HFF-Myc (cell line): ENCODE measurements at regions not wholly inside any gene's neighbourhood (a gene's known extent, or its start where the extent isn't known, plus 50 kb on each side); places are given as distances from the start of the nearest gene placed in this dataset.

Experiments
- DNase-seq: peaks from one replicate; pipeline ENCODE4 v3.0.0-alpha.2; 2011; ENCODE audit warnings: low read depth; ENCODE audit errors: extremely low read depth
- H3K4me3 ChIP-seq: replicated peaks from 2 replicates; pipeline ENCODE4 v1.5.1; 2011; ENCODE audit warnings: low read depth, mild to moderate bottlenecking, control low read depth, low read length
- TF ChIP-seq, protein P1 (sequence below): IDR thresholded peaks from 2 replicates; pipeline ENCODE4 v1.5.1; 2012; ENCODE audit warnings: mild to moderate bottlenecking, low read depth, low read length, control low read depth; ENCODE audit errors: missing control alignments

DNA sequence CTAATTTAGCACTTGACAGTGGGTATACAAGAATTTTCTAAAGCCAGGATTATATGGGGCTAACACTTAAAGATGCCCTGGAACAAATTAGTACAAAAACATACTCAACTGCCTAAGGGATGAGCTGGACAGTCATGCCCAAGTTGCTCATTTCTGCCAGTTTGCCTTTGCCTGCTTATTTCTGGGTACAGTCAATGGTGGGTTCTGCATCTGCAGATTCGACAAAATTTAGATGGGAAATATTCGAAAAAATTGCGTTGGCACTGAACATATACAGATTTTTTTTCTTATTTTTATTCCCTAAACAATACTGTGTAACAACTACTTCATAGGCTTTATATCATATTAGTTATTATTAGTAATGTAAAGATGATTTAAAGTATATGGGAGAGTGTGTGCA, 591.9 kb downstream of the EPM2A start:
- no peak for DNase-seq
- H3K4me3 ChIP-seq = no peak overlapping the region
- TF ChIP-seq, protein P1, sequence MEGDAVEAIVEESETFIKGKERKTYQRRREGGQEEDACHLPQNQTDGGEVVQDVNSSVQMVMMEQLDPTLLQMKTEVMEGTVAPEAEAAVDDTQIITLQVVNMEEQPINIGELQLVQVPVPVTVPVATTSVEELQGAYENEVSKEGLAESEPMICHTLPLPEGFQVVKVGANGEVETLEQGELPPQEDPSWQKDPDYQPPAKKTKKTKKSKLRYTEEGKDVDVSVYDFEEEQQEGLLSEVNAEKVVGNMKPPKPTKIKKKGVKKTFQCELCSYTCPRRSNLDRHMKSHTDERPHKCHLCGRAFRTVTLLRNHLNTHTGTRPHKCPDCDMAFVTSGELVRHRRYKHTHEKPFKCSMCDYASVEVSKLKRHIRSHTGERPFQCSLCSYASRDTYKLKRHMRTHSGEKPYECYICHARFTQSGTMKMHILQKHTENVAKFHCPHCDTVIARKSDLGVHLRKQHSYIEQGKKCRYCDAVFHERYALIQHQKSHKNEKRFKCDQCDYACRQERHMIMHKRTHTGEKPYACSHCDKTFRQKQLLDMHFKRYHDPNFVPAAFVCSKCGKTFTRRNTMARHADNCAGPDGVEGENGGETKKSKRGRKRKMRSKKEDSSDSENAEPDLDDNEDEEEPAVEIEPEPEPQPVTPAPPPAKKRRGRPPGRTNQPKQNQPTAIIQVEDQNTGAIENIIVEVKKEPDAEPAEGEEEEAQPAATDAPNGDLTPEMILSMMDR = no peak

DNA sequence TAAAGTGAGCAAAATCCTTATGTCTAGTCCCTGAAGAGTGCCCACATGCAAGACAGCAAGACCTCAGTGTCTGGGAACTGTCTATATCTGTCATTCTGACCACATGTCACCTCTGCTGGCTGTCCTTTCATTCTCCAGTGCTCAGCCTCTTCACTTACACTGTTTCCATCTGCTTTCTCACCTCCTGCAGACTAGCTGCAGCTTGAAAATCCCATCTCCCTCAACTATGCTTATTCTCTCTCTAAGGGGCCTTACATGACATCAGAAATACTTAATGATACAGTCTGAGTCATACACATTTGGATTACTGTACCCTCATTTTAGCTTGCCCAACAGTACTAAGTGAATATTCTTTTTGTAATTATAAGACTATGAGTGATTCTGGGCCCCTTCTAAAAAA, 587.8 kb downstream of the EPM2A start:
- TF ChIP-seq, protein P1 = no peak
- DNase-seq = no peak

DNA sequence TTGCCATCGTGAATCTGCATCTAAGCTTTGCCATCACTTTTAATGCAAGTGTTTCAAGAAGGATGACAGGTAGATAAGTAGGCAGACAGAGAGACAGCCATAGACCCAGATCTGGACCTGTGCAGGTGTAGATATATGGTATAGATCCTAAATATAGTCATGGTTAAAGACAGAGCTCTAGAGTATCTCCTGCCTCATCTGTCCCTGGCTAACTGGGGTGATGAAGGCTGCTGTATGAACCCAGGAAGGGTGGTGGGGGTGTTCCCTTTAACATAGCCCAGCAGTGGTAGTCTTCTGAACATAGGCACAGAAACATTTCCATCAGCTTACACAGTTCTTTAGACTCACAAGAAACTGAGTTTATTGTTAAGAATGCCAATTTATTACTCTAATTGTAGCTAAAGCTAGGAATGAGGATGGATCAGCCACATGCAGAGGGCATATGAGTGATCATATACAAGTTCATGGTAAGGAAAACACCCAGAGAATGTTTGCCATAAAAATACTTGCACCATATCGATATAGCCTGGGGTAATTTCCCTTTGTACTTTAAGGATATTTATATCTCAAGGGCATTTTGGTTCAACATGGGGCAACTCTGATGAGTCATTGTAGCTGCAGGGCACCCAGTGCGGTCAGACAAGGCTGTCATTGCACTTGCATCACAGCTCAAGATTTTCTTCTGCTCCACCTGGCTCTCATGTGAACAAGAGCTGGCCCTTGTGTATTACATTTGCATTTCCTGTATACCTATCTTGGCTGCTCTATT, 587.2 kb downstream of the EPM2A start:
- H3K4me3 ChIP-seq = no peak overlapping the region
- peak; percentile 42 for DNase-seq
- TF ChIP-seq, protein P1 = no peak

More for the DNA sequence above, 587.8 kb downstream of the EPM2A start:
- no peak overlapping the region for H3K4me3 ChIP-seq

DNA sequence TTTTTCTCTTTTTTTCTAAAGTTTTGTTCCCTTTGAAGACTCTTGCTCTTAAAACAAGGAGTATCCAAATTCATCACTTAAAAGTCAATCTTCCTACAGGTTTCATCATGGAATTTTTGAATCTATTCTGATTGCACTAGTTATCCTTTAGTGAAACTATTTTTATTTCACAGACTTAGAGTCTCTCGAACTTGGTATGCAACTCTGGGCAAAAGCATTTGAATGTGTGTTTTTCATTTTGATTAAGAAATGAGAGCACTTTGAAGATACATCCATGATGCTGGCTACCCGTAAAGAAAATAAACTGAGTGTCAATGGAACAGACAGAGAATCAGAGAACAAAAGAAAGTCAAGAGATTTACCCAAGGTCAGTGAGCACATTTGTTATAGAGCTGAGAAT, 586.5 kb downstream of the EPM2A start:
- H3K4me3 ChIP-seq = no peak overlapping the region
- no peak for DNase-seq
- TF ChIP-seq, protein P1 = no peak

DNA sequence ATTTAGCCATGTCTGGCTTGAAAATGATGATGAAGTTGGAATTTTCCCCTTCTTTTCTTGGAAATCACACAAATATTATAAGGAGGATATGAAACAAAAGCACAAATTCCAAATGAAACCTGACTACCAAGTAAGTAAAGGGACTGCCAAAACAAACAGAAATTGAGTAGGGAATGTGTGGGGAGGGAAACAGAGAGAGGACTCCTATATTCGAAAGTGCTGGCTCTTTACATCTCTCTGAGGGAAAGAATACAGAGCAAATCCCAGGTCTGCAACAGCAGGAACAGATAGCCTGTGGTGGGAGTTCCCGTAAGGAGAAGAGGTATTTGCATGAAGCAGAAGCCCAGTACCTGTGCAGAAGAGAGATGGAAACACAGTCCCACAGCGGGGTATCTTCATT, 583.7 kb downstream of the EPM2A start:
- no peak for DNase-seq
- H3K4me3 ChIP-seq = no peak overlapping the region
- TF ChIP-seq, protein P1 = no peak

DNA sequence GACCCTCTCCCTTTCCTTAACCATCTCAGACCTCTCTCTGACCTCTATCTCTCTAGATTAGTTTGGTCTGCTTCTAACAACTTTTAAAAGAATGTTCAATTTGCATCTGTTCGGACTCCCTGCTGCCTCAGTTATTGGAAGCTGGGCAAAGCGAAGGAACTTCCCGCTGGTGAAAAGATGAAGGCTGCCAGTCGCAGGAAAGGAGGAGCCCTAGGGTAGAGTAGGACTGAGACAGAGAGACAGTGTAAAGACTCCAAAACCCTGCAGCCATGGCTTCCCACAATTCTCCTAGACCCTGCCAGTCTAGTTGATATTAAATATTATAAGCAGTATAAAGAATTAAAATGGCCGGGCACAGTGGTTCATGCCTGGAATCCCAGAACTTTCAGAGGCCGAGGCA, 581.8 kb downstream of the EPM2A start:
- no peak overlapping the region for H3K4me3 ChIP-seq
- TF ChIP-seq, protein P1 = no peak
- no peak for DNase-seq

DNA sequence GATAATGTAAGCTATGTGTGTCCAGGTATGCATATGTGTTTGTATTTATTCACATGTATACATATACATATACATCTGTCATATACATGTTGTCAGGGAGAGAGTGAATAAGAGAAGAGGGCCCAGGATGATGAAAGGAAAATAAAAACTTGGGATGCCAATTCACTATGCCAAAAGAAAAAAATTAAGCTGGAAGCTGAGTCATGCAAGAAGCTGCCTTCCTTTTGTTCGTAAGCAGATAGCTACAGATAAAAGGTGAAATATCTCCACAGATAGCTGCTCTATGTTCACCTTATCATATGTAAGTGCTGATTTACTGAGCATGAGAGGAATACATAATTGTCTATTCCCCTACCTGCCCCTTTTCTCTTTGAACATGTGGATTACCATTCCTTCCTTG, 579.9 kb downstream of the EPM2A start:
- DNase-seq = no peak
- TF ChIP-seq, protein P1 = no peak
- no peak overlapping the region for H3K4me3 ChIP-seq
